Esophagus mucosa (tissue), 1 donor: ENCODE measurements at regions not wholly inside any gene's neighbourhood (a gene's known extent, or its start where the extent isn't known, plus 50 kb on each side); places are given as distances from the start of the nearest gene placed in this dataset.
"Not testable (repeated sequence)": the region's sequence is repeated elsewhere in the genome, so short reads cannot be mapped to it uniquely, and the experiment has no call there.

Experiments
- ATAC-seq: fragments of 200-7000 bp; cut with Tn5 transposase; one replicate; pipeline ENCODE4 v1.9.1; 2020
- donor health status: DM: yes; HTN: yes; CAD: no.

DNA sequence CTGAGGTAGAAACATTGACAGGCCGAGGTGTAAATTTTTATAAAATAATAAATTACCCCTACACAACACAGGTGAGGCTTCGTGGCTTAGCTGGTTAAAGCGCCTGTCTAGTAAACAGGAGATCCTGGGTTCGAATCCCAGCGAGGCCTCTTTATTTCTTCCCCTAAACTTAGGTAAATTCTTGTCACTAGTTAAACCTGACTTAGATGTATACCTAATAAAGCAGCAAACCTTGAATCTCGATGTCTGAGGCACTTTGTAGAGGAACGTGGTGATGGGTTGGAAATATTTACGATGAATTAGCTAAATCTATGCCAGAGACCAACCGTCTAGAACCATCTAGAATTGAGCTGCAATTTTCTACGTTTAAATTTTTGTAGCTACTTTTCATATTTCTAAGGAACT lies 185.6 kb downstream of the OR2B2 start:
- no peak for ATAC-seq

- peak; percentile 37 for ATAC-seq
These were observed 191.3 kb downstream of the OR2B2 start for GRCh38 chr6:27720607-27721580.

GRCh38 chr6:27719039-27719438 lies 193.2 kb downstream of the OR2B2 start:
- ATAC-seq: not testable (repeated sequence)

- ATAC-seq: no peak
These were observed 205.8 kb downstream of the OR2B2 start for GRCh38 chr6:27706431-27706830.

- ATAC-seq: no peak
These were observed 211.9 kb downstream of the OR2B2 start for GRCh38 chr6:27700337-27700736.

DNA sequence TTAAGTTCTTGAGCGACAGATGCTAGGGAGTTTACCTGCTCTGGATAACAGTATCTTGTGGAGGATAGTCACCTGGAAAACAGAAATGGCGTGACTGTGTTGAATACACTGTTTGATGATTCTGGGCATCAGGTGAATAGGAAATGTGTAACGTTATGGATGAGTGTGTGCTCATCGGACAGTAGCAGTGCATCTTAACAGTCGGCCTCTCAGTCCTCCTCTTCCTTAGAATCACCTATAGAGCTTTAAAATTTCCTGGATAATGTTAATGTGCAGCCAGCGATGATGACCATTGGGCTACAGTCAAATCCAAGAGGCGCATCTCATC lies 217.7 kb downstream of the OR2B2 start:
- no peak for ATAC-seq

DNA sequence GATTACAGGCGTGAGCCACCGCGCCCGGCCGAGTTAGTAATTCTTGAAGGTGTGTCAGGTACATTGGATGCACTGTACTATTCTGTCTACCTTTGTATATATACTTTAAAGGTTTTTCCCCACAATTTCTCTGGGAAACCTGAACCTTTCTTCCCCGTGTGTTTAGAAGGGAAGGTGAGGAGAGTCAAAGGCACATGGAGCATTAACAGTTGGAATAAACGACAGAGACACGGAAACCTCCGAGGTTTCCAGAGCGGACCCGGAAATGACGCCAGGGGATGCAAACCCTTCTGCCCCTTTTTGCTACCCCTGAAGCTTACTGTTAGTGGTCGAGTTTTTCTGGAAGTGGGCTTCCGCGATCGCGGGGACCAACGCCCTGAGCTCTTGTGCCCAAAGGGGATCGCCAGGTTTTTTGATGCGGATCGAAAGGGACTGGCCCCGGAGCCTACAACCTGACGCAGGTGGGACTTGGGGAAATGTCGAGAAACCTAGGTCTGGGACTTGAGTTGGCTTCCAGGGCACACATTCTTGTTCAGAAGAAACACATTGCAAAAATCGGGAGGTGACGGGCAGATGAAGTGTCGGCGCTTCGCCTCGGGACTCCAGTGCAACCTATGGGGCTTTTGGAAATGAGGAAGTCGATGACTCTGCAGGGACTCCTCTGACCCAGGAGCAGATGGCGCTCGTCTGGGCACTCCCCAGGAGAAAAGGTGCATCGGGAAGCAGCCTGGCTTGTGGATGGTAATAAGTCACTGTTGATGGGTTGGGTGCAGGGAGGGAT lies 218.2 kb downstream of the OR2B2 start:
- ATAC-seq: peak; percentile 81

GRCh38 chr6:27692133-27692532 lies 219.2 kb upstream of the ZNF184 start:
- not testable (repeated sequence) for ATAC-seq

GRCh38 chr6:27688014-27688586 lies 215.2 kb upstream of the ZNF184 start:
- ATAC-seq: peak; percentile 96

- ATAC-seq: peak; percentile 70
These were observed 214.5 kb upstream of the ZNF184 start for GRCh38 chr6:27687154-27688013.

- ATAC-seq: no peak
These were observed 212.4 kb upstream of the ZNF184 start for GRCh38 chr6:27685279-27685678.

GRCh38 chr6:27684264-27685211 lies 211.6 kb upstream of the ZNF184 start:
- ATAC-seq: peak; percentile 50

DNA sequence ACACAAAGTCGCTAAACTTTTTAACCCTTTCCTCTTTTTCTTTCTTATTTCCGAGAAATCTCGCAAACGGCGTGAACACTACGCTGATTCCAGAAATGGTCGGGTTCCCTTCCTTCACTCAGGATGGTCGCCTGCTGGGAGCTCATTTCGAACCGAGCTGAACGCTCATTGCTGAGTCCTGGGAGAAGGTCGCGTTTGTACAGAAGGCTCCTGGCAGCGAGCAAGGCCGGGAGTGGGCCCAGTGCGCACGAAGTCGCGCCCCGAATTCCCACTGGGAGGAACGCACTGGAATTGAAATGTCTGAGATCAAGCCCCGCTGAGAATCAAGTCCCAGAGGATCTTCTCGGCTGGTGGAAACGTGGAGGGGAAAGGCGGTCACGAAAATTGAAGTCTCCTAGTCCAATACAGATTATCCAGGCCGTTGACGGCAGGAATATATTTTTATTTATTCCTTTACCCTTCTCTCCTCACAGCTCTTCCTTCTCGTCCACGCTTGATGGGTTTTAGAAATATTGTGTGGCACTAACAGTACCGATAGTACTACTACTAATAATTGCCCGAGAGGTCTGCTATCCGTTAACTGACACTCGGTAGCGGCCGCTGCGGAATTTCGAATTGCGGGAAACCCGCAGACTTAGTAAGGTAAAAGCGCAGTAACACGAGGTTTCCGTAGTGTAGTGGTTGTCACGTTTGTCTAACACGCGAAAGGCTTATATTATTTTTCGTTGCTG lies 207.2 kb upstream of the ZNF184 start:
- ATAC-seq: no peak

- no peak for ATAC-seq
These were observed 206.5 kb upstream of the ZNF184 start for GRCh38 chr6:27679308-27679963.

DNA sequence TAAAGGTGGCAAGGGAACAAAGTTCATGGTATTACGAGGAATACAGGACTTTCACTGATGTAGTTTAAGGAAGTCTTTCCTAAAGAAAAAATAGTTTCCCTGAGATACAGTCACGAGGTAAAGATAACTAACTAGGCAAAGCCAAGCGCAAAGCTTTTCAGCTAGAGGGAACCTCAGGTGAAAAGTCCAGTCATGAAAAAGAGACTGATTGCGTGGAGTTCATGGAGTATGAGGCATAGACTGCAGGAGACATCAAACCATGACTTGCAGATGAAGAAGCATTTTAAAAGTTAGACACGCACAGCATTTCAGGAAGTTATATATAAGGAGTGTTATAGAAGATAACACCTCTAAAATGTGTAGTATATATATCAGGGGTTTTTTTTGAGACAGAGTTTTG lies 205.6 kb upstream of the ZNF184 start:
- no peak for ATAC-seq

DNA sequence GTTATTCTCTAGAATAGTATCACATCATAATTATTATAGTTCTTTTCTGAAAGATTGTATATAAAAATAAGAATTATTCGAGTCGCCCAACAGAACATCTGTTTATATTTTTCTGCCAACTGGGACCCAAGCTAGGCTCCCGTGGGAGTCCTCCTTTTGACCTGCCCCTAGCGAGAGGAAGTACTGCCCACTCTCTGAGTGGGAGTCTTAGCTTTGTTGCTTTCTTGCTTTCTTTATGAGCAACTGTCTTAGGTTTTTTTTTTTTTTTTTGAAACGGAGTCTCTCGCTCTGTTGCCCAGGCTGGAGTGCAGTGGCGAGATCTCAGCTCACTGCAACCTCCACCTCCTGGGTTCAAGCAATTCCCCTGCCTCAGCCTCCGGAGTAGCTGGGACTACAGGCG lies 202.0 kb upstream of the ZNF184 start:
- no peak for ATAC-seq

DNA sequence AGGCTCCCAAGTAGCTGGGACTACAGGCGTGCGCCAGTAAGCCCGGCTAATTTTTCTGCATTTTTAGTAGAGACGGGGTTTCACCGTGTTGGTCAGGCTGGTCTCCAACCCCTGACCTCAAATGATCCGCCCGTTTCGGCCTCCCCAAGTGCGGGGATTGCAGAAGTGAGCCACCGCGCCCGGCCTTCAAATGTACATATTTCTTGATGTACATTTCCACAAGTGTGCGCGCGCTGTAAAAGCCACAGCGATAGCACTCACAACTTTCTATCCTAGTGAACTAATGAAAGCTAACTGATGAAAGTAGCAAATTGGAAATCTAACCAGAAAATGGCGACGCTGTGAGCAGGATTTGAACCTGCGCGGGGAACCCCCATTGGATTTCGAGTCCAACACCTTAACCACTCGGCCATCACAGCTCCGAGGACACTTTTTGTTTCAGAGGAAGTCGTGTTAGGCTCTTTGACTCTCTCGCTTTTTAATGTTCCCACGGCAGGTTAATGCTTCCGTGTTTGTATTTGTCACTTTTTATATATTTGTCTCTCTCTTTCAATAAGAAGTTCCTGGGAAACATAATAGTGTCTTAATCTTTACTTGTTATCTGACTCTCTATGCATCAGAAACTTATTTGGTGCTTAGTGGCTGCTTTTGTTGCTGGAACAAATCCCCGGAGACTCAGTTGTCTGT lies 199.4 kb upstream of the ZNF184 start:
- peak; percentile 51 for ATAC-seq

- ATAC-seq: no peak
These were observed 196.9 kb upstream of the ZNF184 start for GRCh38 chr6:27669624-27670301.

- ATAC-seq: no peak
These were observed 196.4 kb upstream of the ZNF184 start for GRCh38 chr6:27669295-27669623.
